Activated CD4-positive, alpha-beta T cell treated with anti-CD3 and anti-CD28 coated beads, Interleukin-2, amount 10 ng/mL, durations not matched to agents 7 days and 5 days (primary cell): ENCODE measurements at regions not wholly inside any gene's neighbourhood (a gene's known extent, or its start where the extent isn't known, plus 50 kb on each side); places are given as distances from the start of the nearest gene placed in this dataset.

Source experiments
- CTCF ChIA-PET: fragments of 350-600 bp; sonication (Branson Sonifier 250); formaldehyde crosslinking; loops from one replicate; lab custom pipeline; 2021; ENCODE audit warnings: antibody characterized with exemption; lab: Charles Lee
- POLR2A ChIA-PET: fragments of 350-600 bp; sonication (Branson Sonifier 250); formaldehyde crosslinking; loops from one replicate; lab custom pipeline; 2021; ENCODE audit warnings: antibody characterized with exemption; lab: Charles Lee
- DNase-seq: peaks from one replicate; pipeline ENCODE4 v3.0.0-alpha.2; 2020
- H3K27ac Mint-ChIP-seq: one replicate; pipeline ENCODE4 v1.8.0; 2021; ENCODE audit warnings: mild to moderate bottlenecking, moderate library complexity, mixed read lengths
- H3K27me3 Mint-ChIP-seq: one replicate; pipeline ENCODE4 v1.8.0; 2021; ENCODE audit warnings: mixed read lengths
- H3K36me3 Mint-ChIP-seq: one replicate; pipeline ENCODE4 v1.8.0; 2021; ENCODE audit warnings: low read depth, mixed read lengths
- H3K4me1 Mint-ChIP-seq: one replicate; pipeline ENCODE4 v1.8.0; 2021; ENCODE audit warnings: mixed read lengths
- H3K4me3 Mint-ChIP-seq: one replicate; pipeline ENCODE4 v1.8.0; 2021; ENCODE audit warnings: mild to moderate bottlenecking, moderate library complexity, mixed read lengths
- H3K9me3 Mint-ChIP-seq: one replicate; pipeline ENCODE4 v1.8.0; 2021; ENCODE audit warnings: mixed read lengths

DNA sequence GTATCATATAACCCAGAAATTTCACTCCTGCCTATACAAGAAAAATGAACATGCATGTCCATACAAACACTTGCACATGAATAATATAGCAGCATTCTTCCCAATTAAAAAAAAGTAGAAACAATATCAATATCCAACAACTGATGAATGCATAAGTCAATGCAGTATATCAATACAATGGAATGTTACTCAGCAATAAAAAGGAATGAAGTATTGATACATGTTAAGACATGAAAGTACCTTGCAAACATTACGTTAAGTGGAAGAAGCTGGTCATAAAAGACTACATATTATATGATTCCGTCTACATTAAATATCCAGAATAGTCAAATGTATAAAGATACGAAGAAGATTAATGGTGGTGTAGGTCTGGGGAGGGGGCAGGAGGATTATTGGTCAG, 73.9 kb upstream of the DRD2 start:
- no peak overlapping the region for H3K4me3 Mint-ChIP-seq
- CTCF ChIA-PET = no interaction called here

GRCh38 chr11:113547739-113548138, 72.5 kb upstream of the DRD2 start:
- peaks cover 40% of the 10 kb centered on the region for H3K27me3 Mint-ChIP-seq
- no peaks in the 10 kb centered on the region for H3K36me3 Mint-ChIP-seq
- H3K4me3 Mint-ChIP-seq = no peak overlapping the region
- H3K4me1 Mint-ChIP-seq = no peaks in the 10 kb centered on the region
- POLR2A ChIA-PET = no interaction called here
- H3K27ac Mint-ChIP-seq = no peak overlapping the region
- CTCF ChIA-PET = no interaction called here
- H3K9me3 Mint-ChIP-seq = no peaks in the 10 kb centered on the region
- DNase-seq = no peak

More for the DNA sequence above, 73.9 kb upstream of the DRD2 start:
- no peak overlapping the region for H3K27ac Mint-ChIP-seq
- no peak for DNase-seq
- no peaks in the 10 kb centered on the region for H3K9me3 Mint-ChIP-seq
- POLR2A ChIA-PET = no interaction called here
- no peaks in the 10 kb centered on the region for H3K36me3 Mint-ChIP-seq
- no peaks in the 10 kb centered on the region for H3K4me1 Mint-ChIP-seq
- peaks cover 40% of the 10 kb centered on the region for H3K27me3 Mint-ChIP-seq

DNA sequence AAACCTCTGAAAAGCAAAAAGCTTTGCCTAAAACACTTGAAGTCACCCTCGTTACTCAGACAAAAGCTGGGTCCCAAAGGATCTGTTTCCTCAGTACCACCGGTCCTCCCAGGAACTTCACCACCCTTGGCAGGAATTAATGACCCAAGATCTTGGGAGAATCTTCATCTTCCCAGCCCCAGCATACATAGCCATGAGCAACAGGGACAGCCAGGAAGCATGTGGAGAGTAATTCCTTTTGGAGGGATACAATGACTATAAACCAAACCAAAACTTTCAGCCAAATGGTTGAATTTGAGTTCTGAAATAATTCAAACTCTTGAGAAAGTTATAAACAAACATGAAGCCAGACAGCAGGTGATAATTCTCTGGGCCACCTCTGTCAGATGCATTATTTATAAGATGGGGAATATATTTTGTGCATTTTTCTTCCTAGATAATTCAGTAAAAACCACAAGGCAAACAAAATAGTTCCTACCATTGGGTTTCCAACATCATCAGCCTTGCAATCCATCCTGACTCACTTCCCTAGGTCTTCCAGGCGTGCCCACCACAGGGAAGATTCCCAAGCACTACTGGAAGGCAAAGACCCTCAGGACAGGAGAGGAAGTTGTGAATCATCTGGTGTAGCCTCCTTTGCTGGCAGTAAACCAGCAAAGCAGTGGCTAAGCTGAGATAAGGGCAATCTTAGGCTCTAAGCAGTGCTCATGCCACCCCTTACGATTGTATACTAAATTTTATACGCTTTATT, 71.7 kb upstream of the DRD2 start:
- Mint-ChIP-seq H3K9me3 (no peaks in the 10 kb centered on the region), H3K27ac (no peak overlapping the region), H3K36me3 (no peaks in the 10 kb centered on the region), H3K27me3 (peaks cover 42% of the 10 kb centered on the region), H3K4me1 (no peaks in the 10 kb centered on the region), H3K4me3 (no peak overlapping the region)
- DNase-seq = no peak
- CTCF ChIA-PET = no interaction called here
- POLR2A ChIA-PET = no interaction called here

DNA sequence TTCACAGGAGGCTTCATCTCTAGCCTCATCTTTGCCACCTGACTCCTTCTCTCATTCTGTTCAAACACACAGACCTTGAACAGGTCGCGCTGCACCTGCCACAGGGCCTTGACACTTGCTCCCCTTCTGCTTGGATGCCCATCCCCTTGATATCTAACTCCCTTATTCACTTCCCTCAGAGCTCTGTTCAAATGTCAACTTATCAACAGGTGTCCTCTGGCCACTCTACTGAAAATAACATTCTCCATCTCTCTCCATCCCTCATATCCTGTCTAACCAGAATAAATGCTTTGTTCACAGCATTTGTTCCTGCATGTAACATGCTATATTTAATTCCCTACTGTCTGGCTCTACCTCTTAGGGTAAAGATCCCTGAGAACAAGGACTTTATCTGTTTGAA, 67.2 kb upstream of the DRD2 start:
- Mint-ChIP-seq H3K27ac (no peak overlapping the region), H3K36me3 (no peaks in the 10 kb centered on the region)
- POLR2A ChIA-PET = no interaction called here

GRCh38 chr11:113540416-113541330, 65.5 kb upstream of the DRD2 start:
- POLR2A ChIA-PET = no interaction called here
- no peak overlapping the region for H3K27ac Mint-ChIP-seq
- no peaks in the 10 kb centered on the region for H3K9me3 Mint-ChIP-seq
- peaks cover 19% of the 10 kb centered on the region for H3K27me3 Mint-ChIP-seq
- CTCF ChIA-PET = interaction anchor here (0.5 to 1.0 kb wide), 4 partner anchors 10 to 728 kb away, joined by 3 read pairs; no protein-coding TSS in a partner anchor
- no peaks in the 10 kb centered on the region for H3K4me1 Mint-ChIP-seq
- no peak for DNase-seq
- H3K4me3 Mint-ChIP-seq = no peak overlapping the region
- no peaks in the 10 kb centered on the region for H3K36me3 Mint-ChIP-seq

More for the DNA sequence above, 67.2 kb upstream of the DRD2 start:
- Mint-ChIP-seq H3K4me1 (no peaks in the 10 kb centered on the region), H3K27me3 (peaks cover 16% of the 10 kb centered on the region), H3K4me3 (no peak overlapping the region), H3K9me3 (no peaks in the 10 kb centered on the region)
- DNase-seq = no peak
- CTCF ChIA-PET = no interaction called here

DNA sequence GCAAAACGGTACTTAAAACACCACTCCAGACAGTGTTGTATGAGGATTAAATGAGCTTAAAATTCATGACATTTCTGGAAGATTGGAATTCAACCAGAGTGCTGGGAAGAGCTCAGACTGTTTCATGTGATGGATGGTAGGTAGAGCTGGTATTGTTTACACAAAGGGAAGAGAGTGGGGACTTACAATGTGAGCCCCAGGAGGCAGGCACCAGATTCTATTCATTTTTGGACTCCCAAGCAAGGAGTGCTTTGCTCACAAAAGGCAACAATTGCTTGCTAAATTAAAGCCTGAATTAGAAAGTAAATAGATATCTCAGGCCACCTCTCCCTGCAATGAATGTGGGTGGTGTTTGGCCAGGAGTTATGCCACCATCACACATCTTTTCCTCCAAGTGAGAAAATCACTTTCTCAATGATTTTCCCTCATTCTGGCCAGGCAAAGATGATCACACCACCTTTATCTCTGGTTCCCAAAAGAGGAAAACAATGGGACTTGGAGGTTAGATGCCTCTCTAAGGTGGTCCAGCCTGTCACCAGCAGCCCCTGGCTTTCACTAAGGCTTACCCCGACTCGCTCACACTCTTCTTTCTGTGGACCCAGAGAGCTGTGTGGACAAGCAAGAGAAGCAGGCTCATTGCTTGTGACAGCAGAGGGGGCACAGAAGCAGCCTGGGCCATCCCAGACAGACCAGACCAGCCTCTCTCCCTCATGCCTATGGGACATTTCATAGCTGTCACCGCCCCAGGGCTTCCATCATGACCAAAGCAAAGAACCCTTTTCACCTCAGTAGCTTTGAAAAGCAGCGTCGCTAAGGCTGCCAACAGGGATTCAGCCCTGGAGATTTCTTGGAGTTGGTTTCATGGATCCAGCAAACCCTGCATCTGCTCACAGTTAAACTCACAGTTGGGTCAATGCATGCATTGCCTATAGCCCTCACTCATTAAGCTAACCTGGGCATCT, 63.5 kb upstream of the DRD2 start:
- Mint-ChIP-seq H3K36me3 (no peaks in the 10 kb centered on the region), H3K9me3 (no peaks in the 10 kb centered on the region), H3K27me3 (peaks cover 14% of the 10 kb centered on the region), H3K27ac (no peak overlapping the region), H3K4me3 (no peak overlapping the region), H3K4me1 (no peaks in the 10 kb centered on the region)
- ChIA-PET POLR2A (interaction anchor here (0.8 kb wide), 1 partner anchor 58 kb away, joined by 3 read pairs; no protein-coding TSS in a partner anchor), CTCF (no interaction called here)
- DNase-seq = no peak

DNA sequence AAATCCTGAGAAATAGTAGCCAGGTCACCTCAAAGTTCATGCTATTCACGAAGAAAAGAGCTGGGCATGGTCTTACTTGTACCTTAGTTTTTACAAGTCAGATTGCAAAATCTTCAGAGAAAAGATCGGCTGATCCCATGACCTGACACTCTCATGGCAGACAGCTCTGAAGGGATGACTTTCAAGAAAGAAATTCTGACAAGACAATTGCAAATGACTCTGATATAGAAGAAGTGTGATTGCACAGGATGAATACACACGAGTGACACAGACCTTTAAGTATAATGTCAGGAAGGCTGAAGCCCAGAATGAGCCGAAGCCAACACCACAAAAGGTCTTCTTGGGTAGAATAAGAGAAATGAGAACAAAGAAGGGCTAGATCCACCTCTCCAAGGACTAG, 59.4 kb upstream of the DRD2 start:
- CTCF ChIA-PET = no interaction called here
- DNase-seq = no peak
- POLR2A ChIA-PET = no interaction called here
- Mint-ChIP-seq H3K36me3 (no peaks in the 10 kb centered on the region), H3K4me3 (no peak overlapping the region), H3K27ac (no peak overlapping the region), H3K9me3 (no peaks in the 10 kb centered on the region), H3K27me3 (peaks cover 23% of the 10 kb centered on the region), H3K4me1 (no peaks in the 10 kb centered on the region)

- Mint-ChIP-seq H3K4me3 (no peak overlapping the region), H3K4me1 (no peaks in the 10 kb centered on the region), H3K36me3 (no peaks in the 10 kb centered on the region), H3K27ac (no peak overlapping the region), H3K27me3 (peaks cover 23% of the 10 kb centered on the region), H3K9me3 (no peaks in the 10 kb centered on the region)
- no peak for DNase-seq
- ChIA-PET POLR2A (no interaction called here), CTCF (no interaction called here)
Measured at GRCh38 chr11:113533425-113533698, 58.2 kb upstream of the DRD2 start.

- peak; percentile 55 for DNase-seq
- Mint-ChIP-seq H3K4me3 (no peak overlapping the region), H3K27ac (no peak overlapping the region), H3K36me3 (no peaks in the 10 kb centered on the region), H3K4me1 (no peaks in the 10 kb centered on the region), H3K9me3 (no peaks in the 10 kb centered on the region), H3K27me3 (peaks cover 21% of the 10 kb centered on the region)
- ChIA-PET CTCF (interaction anchor here (1.1 kb wide), 1 partner anchor 46 kb away, joined by 3 read pairs; no protein-coding TSS in a partner anchor), POLR2A (no interaction called here)
Measured at GRCh38 chr11:113532697-113533424, 57.7 kb upstream of the DRD2 start.

DNA sequence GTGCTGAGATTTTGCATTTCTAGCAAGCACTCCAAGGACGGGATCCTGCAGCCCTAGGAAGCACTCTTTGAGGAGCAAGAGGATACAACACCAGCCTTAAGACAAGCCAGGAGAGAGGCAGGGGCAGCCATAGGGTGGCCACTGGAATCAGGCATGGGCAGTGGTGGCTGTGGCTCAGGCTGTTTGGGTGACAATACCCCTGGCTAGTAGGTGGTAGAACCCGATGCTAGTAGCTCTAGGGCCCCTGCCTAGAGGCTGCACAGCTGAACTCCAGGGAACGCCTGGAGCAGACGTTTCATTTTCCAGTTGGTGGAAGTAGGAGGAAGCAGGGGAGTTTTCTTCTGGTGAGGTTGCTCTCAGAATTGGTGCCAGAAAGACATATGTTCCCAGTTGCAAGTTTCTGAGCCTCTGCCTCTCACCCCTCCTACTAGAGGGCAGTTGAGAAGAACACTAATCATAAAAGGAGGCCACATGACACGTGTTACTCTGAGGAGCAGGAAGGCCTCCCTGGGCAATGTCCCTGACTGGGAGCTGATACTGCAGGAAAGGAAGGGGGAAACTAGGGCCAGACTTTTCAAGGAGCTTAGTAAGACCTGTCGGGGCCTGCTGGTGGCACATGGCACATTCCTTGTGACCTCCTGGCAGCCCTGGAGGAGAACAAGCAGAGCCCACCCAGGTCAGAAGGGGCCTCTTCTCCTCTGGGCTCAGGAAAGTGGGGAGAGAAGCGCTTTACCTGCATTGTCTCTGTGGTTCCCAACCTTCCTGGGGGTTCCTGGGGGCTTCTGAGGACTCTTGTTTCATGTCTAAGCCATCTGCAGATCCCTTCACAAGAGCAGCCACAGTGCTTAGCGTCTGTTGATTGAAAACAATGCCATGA, 56.6 kb upstream of the DRD2 start:
- Mint-ChIP-seq H3K9me3 (no peaks in the 10 kb centered on the region), H3K27ac (no peak overlapping the region), H3K27me3 (peaks cover 23% of the 10 kb centered on the region), H3K4me1 (no peaks in the 10 kb centered on the region), H3K4me3 (no peak overlapping the region), H3K36me3 (no peaks in the 10 kb centered on the region)
- POLR2A ChIA-PET = no interaction called here
- CTCF ChIA-PET = interaction anchor here (0.8 to 1.1 kb wide), 2 partner anchors 10 to 47 kb away, joined by 3 read pairs; no protein-coding TSS in a partner anchor
- DNase-seq = no peak

DNA sequence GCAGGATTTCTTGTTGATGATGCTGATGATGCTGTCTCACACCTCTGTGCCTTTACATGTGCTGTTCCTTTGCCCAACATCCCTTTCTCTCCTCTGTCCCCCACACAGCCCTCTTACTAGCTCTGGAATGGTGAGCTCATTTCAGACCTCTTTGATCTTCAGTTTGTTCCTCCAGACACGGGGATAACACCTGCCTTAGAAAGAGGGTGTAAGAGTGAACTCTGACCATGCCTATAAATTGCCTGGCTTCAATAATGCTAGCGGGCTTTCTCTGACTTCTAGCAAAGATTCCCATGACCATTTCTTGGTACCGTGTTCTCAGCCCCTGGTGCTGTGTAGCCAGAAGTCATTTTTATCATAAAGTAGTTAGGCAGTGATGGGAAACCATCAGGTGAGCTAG, 55.9 kb upstream of the DRD2 start:
- H3K27me3 Mint-ChIP-seq = peaks cover 24% of the 10 kb centered on the region
- CTCF ChIA-PET = interaction anchor here (0.9 kb wide), 1 partner anchor 9 kb away, joined by 3 read pairs; no protein-coding TSS in a partner anchor
- POLR2A ChIA-PET = no interaction called here
- H3K4me3 Mint-ChIP-seq = no peak overlapping the region
- no peak for DNase-seq
- no peaks in the 10 kb centered on the region for H3K36me3 Mint-ChIP-seq
- H3K27ac Mint-ChIP-seq = no peak overlapping the region
- H3K9me3 Mint-ChIP-seq = no peaks in the 10 kb centered on the region
- H3K4me1 Mint-ChIP-seq = no peaks in the 10 kb centered on the region
